ENCODE measurements at regions not wholly inside any gene's neighbourhood (a gene's known extent, or its start where the extent isn't known, plus 50 kb on each side); places are given as distances from the start of the nearest gene placed in this dataset.

GRCh38 chr2:82411071-82411470, 2048.0 kb downstream of the SUCLG1 start:
- TF ChIP-seq GFI1B (tag by site-specific recombination; IDR thresholded peaks at IDR 0.05) (no peak), CTCF (tag by site-specific recombination; IDR thresholded peaks at IDR 0.05) (no peak), HOXC10 (CRISPR knock-in tag; IDR thresholded peaks at IDR 0.05) (no peak), ZNF510 (tag by site-specific recombination; IDR thresholded peaks at IDR 0.05; ENCODE audit: insufficient replicate concordance) (no peak)
- TF ChIP-seq, protein P1, sequence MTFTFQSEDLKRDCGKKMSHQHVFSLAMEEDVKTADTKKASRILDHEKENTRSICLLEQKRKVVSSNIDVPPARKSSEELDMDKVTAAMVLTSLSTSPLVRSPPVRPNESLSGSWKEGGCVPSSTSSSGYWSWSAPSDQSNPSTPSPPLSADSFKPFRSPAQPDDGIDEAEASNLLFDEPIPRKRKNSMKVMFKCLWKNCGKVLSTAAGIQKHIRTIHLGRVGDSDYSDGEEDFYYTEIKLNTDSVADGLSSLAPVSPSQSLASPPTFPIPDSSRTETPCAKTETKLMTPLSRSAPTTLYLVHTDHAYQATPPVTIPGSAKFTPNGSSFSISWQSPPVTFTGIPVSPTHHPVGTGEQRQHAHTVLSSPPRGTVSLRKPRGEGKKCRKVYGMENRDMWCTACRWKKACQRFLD (tag by site-specific recombination; IDR thresholded peaks at IDR 0.05), result no peak
- TF ChIP-seq, protein P2, sequence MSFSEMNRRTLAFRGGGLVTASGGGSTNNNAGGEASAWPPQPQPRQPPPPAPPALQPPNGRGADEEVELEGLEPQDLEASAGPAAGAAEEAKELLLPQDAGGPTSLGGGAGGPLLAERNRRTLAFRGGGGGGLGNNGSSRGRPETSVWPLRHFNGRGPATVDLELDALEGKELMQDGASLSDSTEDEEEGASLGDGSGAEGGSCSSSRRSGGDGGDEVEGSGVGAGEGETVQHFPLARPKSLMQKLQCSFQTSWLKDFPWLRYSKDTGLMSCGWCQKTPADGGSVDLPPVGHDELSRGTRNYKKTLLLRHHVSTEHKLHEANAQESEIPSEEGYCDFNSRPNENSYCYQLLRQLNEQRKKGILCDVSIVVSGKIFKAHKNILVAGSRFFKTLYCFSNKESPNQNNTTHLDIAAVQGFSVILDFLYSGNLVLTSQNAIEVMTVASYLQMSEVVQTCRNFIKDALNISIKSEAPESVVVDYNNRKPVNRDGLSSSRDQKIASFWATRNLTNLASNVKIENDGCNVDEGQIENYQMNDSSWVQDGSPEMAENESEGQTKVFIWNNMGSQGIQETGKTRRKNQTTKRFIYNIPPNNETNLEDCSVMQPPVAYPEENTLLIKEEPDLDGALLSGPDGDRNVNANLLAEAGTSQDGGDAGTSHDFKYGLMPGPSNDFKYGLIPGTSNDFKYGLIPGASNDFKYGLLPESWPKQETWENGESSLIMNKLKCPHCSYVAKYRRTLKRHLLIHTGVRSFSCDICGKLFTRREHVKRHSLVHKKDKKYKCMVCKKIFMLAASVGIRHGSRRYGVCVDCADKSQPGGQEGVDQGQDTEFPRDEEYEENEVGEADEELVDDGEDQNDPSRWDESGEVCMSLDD (tag by site-specific recombination; IDR thresholded peaks at IDR 0.05), result no peak

Data from HEK293 (cell line).